Heart left ventricle (tissue), 13 donors: ENCODE measurements at regions not wholly inside any gene's neighbourhood (a gene's known extent, or its start where the extent isn't known, plus 50 kb on each side); places are given as distances from the start of the nearest gene placed in this dataset.

ENCODE experiments used
- CTCF ChIP-seq, 12 donors: fragments of 200-600 bp; sonication (generic) in 4 of 12; IDR thresholded peaks; one replicate each; pipeline versions ENCODE4 v1.5.0 to v1.8.0; 2018 to 2022; ENCODE audit warnings: antibody characterized with exemption in 12 of 12, mild to moderate bottlenecking in 5 of 12
- POLR2A ChIP-seq, 2 donors: fragments of 450-650 bp; IDR thresholded peaks; one replicate each; pipeline ENCODE4 v1.6.1; 2017; ENCODE audit warnings: antibody characterized with exemption in 2 of 2, mild to moderate bottlenecking in 2 of 2, moderate library complexity in 2 of 2
- donor health status: ischemic (EF 13 %, LVEDD 7.1; RV severe dilation, severe dysfunction).
- donor health status: DM: no; HTN: yes; CAD: no.
- donor health status: DM: no; HTN: no; CAD: no.
- donor health status: ischemic (EF 25% LVEDD 6.9; RV normal size, moderate dysfunction).
- donor health status: ischemic (EF 25% LVEDD 5.7; RV mildly dilated, moderate dysfunction).
- donor health status: ischemic (EF 35%, LVEDD 5.7; RV mildly dilated, moderate dysfunction).
- donor health status: nonischemic (EF 11% LVEDD 7.7; RV severe dilation, severe dysfunction).
- donor health status: DM: yes; HTN: yes; CAD: no.
- donor health status: PGD.
- donor health status: ischemic (EF 29% LVEDD 5.4; RV normal size, mild dysfunction).
- donor health status: nonischemic (EF 23%, LVEDD 6.1; RV moderate dilation, normal function).

- no peak for TF ChIP-seq CTCF (IDR thresholded peaks at IDR 0.05)
- no peak for TF ChIP-seq POLR2A (IDR thresholded peaks at IDR 0.05)
These were observed 494.1 kb upstream of the ERCC4 start for GRCh38 chr16:13425836-13426235.
